GM12865 (cell line): ENCODE measurements at regions not wholly inside any gene's neighbourhood (a gene's known extent, or its start where the extent isn't known, plus 50 kb on each side); places are given as distances from the start of the nearest gene placed in this dataset.

Experiments
- DNase-seq: peaks from one replicate; pipeline ENCODE4 v3.0.0; 2010; ENCODE audit warnings: low read depth
- H3K4me3 ChIP-seq: 2 replicates; pipeline ENCODE4 v1.5.1; 2011; ENCODE audit warnings: mild to moderate bottlenecking, low read depth, low read length, control low read depth
- TF ChIP-seq, protein P1 (sequence below): IDR thresholded peaks from 2 replicates; pipeline ENCODE4 v1.5.1; 2011; ENCODE audit warnings: low read length, control low read depth, low read depth, inconsistent platforms; ENCODE audit not compliant: insufficient read depth; ENCODE audit errors: missing control alignments

DNA sequence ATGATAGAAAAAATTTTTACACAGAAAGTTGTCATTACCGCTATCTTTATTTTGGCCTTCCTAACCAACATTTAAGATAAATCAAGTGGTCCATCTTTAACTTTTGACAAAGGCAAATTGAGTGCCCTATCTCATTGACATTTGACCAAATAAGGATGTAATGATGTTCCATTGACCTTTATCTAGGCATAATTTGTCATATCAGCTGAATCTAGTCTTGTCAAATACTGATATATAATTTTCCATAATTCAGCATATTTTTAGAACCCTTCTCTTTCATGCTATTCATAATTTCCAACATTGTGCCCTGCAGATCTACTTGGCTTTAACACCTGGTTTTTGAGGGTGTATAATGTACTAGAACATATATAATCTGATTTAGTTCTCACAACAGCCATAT lies 63.8 kb downstream of the XCL1 start:
- DNase-seq: no peak
- TF ChIP-seq, protein P1, sequence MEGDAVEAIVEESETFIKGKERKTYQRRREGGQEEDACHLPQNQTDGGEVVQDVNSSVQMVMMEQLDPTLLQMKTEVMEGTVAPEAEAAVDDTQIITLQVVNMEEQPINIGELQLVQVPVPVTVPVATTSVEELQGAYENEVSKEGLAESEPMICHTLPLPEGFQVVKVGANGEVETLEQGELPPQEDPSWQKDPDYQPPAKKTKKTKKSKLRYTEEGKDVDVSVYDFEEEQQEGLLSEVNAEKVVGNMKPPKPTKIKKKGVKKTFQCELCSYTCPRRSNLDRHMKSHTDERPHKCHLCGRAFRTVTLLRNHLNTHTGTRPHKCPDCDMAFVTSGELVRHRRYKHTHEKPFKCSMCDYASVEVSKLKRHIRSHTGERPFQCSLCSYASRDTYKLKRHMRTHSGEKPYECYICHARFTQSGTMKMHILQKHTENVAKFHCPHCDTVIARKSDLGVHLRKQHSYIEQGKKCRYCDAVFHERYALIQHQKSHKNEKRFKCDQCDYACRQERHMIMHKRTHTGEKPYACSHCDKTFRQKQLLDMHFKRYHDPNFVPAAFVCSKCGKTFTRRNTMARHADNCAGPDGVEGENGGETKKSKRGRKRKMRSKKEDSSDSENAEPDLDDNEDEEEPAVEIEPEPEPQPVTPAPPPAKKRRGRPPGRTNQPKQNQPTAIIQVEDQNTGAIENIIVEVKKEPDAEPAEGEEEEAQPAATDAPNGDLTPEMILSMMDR: no peak
- H3K4me3 ChIP-seq: no peak overlapping the region

DNA sequence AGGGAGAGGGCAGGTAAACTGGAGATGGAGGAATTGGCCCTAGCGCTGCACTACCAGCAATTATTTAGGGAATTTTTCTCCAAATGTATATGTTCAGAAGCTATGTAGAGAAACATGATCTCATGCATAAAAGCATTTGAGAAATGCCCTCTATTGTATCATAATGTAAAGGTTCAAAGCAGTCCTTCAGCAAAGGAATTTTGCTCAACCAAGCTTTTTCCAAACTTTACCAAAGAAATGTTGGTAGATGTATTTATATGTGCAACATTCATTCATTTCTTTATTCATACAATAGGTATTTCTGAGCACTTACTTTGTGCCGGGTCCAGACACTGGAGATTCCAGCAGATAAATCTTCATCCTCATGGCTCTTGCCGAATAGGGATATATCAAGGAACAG lies 64.4 kb downstream of the XCL1 start:
- DNase-seq: no peak
- no peak overlapping the region for H3K4me3 ChIP-seq
- TF ChIP-seq, protein P1: no peak

DNA sequence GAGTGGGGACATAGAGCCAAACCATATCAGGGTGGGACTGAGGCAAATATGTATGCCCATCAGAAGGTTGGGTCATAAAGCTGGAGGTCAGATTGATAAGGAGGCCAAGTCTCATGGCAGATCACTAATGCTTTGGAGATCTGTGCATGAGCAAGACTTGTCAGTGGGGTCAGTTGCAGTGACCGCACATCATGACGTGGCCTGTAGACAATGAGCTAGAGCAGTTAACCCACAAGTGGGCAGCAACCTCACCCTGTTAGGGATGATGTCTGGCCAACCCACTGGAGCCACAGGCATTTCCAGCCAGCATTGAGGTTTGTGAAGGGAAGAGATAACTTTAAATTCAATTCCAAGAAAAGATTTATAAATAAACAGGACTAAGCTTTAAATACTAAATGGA lies 66.7 kb downstream of the XCL1 start:
- TF ChIP-seq, protein P1: no peak
- no peak overlapping the region for H3K4me3 ChIP-seq
- no peak for DNase-seq
